Kasumi-1 (cell line): ENCODE measurements at regions not wholly inside any gene's neighbourhood (a gene's known extent, or its start where the extent isn't known, plus 50 kb on each side); places are given as distances from the start of the nearest gene placed in this dataset.
"Not testable (repeated sequence)": the region's sequence is repeated elsewhere in the genome, so short reads cannot be mapped to it uniquely, and the experiment has no call there.

Experiments used
- DNase-seq, 2 experiments: peaks; one replicate each; lab custom pipeline; 2025; lab: John Stamatoyannopoulos, UW

DNA sequence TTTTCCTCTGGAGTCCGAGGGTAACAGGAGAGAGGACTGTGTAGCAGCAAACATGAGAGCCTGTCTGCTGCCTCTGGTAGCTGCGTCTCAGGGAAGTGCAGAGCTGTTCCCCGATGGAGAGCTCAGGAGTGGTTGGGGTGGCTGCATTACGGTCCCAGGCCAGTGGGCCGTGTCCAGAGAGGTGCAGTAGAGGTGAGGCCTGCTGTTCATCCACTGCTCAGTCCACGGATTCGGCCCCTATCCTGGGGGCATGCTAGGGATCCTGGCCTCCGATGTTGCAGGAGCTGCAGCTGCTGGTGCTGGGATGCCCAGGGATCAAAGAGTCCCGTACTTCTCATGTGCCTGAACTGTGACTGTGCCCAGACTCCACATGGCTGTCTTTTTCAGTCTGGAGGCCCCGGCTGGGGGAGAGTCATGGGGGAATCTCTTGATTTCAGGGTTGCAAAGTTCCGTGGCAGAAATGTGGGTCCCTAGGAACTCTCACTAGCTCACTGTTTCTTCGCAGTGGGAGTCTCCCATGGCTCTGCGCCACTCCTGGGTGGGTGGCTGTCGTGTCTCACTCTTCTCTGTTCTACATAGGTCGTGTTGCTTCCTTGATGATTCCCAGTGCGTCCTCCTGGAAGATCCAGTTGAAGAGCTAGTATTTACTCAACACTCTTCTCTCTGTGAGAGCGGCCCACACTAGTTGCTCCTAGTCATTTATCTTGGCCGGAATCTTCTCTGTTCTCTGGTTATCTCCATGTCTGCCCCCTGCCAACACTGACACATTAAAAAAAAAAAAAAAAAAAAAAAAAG lies 109.5 kb upstream of the CENPE start:
- no peak for DNase-seq

DNA sequence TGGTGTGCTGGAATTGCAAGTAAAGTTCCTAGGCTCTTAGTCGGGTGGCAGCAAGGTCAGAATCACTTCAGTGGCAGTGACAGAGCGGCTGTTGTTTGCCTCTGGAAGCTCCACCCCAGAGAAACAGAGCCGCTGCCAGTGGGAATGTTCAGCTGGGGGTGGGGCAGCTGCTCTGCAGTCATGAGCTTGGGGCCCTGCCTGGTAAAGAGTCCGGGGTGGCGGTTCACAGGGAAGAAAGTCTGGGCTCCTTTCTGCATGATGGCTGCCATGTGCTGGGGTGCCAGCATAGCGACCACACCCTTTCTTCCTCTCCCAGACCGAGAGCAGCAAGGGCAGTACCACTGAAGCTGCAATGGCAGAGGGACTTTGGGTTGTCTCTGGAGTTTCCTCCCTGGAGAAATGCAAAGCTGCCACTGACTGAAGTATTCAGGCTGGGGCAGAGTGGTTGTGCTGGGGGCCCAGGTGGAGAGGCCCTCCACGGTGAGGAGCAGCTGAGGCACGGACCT lies 108.8 kb upstream of the CENPE start:
- DNase-seq: no peak

DNA sequence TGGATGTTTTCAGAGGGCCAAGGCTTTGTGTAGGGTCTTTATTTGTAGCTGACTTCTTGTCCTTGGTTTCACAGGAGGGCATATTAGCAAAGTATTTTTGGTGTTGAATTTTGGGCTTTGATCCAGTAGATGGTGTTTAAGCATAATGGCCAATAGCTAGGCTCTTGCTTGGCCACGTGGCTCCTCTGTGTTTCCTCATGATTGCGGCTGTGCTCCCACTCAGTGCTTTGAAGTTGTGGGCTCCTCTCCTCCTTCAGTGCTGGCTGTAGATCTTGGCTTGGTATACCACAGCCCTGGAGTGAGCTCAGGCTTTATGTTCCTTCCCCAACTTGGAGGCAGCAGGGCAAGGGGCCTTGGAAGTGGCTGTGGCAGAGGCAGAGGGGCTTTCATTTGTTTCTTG lies 107.2 kb upstream of the CENPE start:
- DNase-seq: no peak

DNA sequence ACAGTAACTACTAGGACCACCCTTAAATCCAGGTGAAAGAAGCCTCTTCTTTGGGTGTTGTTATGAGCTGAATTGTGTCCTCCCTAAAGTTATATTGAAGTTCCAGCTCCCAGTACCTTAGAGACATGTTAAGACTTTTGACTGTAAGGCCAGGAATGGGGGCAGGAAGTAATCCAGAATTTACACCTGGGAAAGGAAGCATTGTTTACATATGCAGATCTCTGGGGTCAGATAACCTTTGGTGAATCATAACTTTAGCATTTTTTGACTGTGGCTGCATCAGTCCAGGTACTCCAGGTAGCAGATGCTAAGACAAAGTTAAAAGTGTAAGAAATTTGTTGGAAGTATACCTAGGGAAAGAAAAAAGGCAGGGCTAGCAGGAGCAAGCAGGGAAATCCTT lies 104.9 kb upstream of the CENPE start:
- no peak for DNase-seq

DNA sequence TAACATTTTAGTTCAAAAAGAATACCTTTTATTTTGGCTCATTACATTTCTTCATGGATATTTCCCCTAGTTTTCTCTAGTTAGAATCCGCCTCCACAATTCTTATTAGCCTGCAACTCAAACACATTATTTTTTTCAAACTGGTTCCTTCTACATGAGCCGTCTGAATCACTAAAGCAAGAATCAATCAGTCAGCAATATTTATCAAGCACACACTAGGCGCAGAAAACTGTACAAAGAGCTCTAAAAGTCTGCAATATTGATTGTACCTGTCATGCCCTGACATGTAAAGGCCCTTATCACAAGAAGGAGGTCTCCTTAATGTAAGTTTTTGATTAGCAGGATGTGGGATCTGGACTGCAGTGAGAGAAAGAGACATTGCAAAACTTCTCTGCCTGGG lies 94.8 kb upstream of the CENPE start:
- DNase-seq: no peak

DNA sequence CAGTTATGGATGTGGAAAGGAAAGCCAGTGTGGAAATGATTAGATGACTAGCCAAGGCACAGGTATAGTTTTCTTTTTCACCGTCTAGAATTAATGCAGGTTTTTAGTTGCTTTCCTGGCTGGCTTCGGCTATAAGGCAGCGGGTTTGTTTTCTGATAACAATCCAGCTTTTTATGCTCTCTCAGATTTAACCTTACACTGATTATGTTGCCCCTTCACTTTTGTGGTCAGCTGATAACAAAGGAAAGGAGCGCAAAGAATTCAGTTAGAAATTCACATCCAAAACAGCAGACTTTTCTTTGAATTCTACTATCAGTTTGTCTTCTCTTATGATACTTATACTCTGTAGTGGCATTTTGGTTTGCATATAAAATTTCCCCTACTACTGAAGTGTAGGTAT lies 94.2 kb upstream of the CENPE start:
- no peak for DNase-seq

DNA sequence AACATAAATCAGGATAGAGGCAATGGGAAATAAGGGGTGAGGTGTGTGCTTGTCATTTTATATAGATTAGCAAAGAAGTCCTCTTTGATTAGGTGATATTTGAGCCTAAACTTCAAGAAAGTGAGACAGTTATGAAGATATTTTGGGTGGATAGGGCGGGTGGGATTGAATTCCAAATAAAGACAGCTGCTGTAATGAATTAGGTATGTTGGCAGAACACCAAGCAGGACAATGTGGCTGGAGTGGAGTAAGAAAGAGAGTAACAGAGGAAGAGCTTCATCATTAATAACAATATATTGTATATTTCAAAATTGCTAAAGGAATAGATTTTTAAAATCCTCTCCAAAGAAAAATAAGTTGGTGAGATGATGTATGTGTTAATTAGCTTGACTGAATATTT lies 91.0 kb upstream of the CENPE start:
- no peak for DNase-seq

DNA sequence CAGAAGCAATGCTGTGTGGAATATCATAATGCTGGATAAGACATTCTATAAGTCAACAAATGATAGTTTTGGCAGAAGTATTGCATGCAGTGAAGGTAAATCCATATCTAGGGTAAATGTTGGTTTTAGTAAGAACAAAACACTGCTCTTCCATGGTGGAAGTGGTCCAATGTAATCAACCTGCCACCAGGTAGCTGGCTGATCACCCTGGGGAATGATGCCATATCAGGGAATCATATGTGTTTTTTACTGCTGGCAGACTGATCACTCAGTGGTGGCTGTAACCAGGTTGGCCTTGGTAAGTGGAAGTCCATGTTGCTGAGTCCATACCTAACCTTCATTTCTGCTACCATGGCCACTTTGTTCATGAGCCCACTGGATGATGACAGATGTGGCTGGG lies 74.0 kb upstream of the CENPE start:
- DNase-seq: no peak

DNA sequence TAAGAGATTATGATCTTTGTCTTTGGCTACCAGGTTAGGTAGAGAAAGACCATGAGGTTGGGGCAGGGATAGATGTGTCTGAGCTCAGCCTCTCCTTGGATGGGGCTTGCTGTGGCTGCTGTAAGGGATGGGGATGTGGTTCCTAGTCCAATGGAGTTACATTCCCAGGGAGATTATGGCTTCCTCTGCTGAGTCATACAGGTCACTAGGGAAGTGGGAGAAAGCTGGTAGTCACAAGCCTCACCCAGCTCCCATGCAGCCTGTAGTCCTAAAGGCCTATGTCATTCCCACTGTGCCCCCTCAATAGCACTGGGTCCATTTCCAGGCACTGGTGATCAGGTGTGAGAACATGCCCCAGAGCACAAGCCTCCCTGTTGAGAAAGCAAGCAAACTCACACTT lies 70.6 kb upstream of the CENPE start:
- DNase-seq: no peak

DNA sequence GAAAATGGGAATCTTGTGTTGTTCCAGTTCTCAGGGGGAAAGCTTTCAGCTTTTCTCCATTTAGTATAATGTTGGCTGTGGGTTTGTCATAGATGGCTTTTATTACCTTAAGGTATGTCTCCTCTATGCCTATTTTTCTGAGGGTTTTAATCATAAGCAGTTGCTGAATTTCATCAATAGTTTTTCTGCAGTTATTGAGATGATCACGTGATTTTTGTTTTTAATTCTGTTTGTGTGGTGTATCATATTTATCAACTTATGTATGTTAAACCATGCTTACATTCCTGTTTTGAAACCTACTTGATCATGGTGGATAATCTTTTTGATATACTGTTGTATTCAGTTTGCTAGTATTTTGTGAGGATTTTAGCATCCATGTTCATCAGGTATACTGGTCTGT lies 66.8 kb upstream of the CENPE start:
- no peak for DNase-seq

DNA sequence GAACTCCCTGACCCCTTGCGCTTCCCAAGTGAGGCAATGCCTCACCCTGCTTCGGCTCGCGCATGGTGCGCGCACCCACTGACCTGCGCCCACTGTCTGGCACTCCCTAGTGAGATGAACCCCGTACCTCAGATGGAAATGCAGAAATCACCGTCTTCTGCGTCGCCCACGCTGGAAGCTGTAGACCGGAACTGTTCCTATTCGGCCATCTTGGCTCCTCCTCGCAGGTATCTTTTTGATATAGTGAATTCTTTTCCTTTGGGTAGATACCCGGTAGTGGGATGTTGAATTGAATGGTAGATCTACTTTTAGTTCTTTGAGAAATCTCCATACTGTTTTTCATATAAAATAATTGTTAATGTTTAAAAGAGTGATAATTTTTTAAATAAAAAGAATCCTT lies 57.9 kb upstream of the CENPE start:
- DNase-seq: not testable (repeated sequence)
